ENCODE measurements at regions not wholly inside any gene's neighbourhood (a gene's known extent, or its start where the extent isn't known, plus 50 kb on each side); places are given as distances from the start of the nearest gene placed in this dataset.
"Not testable (repeated sequence)": the region's sequence is repeated elsewhere in the genome, so short reads cannot be mapped to it uniquely, and the experiment has no call there.

DNA sequence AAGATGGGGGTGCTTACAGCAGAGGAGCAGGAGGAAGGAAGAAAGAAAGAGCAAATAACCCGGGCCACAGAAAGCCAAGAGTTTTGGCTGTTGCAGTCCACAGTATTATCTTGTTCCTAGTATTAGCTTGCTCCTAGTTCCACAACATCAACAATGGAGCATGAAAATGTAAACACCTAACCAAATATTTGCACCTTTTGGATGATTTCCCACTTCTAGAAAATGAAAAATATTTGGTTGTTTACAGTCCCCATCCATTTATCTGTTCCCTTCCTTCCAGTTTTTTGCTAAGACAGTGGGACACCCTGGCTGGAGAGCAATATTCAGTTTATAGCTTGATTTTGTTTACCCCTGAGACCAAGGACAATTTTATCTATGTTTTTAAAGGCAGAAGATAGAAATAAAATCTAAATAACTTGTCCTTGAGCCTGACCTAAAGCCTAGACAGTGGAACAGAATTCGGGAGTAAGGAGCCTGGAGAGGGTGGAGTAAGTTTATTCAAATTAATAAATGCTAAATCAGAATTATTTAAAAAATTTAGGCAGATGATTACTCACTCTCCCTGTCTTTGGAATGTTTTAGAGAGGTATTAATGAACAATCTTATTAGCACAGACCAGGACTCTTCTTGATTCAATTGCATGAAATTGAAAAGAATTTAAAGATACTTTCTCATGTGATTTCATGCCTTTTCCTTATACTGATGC is 51.6 kb downstream of the RESF1 start:
- DNase-seq = no peak

DNA sequence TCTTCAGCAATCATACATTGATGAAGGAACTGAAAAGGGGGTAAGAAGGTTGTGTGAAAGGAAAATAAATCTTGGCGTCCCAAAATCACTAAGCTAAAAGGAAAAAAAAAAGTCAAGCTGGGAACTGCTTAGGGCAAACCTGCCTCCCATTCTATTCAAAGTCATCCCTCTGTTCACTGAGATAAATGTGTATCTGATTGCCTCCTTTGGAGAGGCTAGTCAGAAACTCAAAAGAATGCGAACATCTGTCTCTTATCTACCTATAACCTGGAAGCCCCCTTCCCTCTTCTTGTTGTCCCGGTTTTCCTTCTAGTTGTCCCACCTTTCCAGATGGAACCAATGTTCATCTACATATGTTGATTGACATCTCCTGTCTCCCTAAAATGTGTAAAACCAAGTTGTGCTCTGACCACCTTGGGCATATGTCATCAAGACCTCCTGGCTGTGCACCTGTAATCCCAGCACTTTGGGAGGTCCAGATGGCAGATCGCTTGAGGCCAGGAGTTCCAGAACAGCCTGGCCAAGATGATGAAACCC is 53.1 kb downstream of the RESF1 start:
- DNase-seq = no peak

DNA sequence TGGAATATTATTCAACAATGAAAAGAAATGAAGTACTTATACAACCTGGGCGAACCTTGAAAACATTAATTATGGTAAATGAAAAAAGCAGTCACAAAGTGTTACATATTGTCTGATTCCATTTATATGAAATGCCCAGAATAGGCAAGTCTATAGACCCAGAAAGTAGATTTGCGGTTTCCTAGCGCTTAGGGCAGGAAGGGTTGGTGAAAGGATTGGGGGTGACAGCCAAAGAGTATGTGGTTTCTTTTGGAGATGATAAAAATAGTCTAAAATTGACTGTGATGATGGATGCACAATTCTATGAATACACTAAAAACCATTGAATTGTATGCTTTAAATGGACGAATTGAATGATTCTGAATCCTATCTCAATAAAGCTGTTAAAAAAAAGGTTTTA is 55.8 kb downstream of the RESF1 start:
- no peak for DNase-seq

- no peak for DNase-seq
These were observed 57.7 kb downstream of the RESF1 start for GRCh38 chr12:32016680-32017482.

DNA sequence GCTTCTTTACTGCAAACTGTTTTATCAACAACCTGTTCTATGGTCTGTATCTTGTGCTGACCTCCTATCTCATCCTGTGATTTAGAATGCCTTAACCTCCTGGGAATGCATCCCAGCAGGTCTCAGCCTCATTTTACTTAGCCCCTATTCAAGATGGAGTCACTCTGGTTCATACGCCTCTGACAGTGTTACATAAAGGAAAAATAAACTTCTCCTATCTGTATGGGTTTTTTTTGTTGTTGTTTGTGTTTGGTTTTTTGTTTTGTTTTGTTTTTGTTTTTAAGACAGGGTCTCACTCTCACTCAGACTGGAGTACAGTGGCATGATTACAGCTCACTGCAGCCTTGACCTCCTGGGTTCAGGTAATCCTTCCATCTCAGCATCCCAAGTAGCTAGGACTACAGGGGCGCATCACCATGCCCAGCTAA is 62.1 kb downstream of the RESF1 start:
- no peak for DNase-seq

GRCh38 chr12:32022387-32022786 is 63.2 kb downstream of the RESF1 start:
- not testable (repeated sequence) for DNase-seq

- not testable (repeated sequence) for DNase-seq
These were observed 64.6 kb downstream of the RESF1 start for GRCh38 chr12:32023861-32024260.

DNA sequence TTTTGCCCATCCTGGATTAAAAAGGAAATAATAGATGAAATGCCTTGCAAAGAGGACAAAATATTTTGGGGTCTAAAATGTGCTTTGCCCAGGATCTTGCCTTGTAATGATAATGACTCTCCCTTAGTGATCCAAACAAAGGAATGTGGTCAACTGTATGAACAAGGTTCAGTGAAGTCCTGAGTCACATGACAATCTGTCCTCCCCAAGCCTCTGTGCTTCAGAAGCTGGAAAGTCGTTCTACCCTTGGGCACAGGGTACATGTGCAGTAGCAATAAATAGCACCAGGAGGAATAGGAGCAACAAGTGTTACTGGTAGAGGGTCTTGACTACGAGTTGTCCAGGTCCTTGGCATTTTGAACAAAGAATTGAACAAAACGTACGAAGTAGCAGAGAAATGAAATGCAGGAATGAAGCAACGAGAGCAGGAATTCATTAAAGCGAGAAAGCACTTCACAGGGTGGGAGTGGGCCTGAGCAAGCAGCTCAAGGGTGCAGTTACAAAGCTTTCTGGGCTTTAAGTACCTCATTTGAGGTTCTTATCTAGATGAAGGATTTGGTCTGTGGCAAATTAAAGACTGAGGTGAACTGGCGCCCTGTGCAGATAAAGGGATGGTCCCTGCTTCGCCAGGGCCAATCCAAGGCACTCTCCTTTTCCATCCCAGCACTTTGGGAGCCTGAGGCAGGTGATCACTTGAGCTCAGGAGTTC is 65.8 kb downstream of the RESF1 start:
- no peak for DNase-seq

GRCh38 chr12:32025906-32026305 is 66.7 kb downstream of the RESF1 start:
- DNase-seq = no peak

- DNase-seq = no peak
These were observed 68.6 kb downstream of the RESF1 start for GRCh38 chr12:32027684-32028365.

GRCh38 chr12:32030151-32030550 is 70.9 kb downstream of the RESF1 start:
- DNase-seq = no peak

- no peak for DNase-seq
These were observed 71.5 kb downstream of the RESF1 start for GRCh38 chr12:32030676-32031075.

DNA sequence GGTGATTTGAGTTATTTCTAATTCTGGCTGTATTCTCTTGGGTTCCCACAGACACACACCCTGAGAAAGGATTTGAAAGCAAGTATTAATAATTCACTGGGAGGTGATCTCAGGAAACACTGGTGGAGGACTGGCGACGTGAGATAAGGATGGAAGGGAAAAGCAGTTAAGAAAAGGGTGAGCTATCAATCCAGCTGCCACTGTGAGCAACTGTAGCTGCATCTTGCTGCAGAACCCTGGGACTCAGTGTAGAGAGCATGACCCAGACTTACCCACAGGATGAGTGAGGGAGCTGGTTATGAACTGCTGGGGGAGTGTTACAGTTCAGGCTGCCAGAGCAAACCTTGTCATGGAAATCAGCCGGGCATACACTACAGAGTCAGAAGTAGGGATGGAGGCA is 71.9 kb downstream of the RESF1 start:
- DNase-seq = peak; percentile 82

GRCh38 chr12:32032205-32032810 is 73.1 kb downstream of the RESF1 start:
- DNase-seq = no peak

DNA sequence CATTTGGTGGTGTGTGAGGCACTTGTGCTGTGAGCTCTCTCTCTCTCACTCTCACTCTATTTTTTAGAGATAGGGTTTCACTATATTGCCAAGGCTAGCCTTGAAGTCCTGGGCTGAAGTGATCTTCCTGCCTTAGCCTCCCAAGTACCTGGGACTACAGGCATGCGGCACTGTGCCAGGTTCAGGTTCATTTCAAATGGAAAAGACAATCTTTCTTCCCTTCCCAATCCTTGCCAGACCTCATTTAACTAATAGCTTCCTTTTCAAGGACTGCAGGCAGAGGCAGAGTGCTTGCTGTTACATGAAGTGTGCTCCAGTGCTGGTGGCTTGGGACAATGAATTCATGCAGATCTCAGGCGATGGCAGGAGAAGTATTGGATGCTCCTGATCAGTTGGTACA is 73.2 kb upstream of the BICD1 start:
- no peak for DNase-seq

DNA sequence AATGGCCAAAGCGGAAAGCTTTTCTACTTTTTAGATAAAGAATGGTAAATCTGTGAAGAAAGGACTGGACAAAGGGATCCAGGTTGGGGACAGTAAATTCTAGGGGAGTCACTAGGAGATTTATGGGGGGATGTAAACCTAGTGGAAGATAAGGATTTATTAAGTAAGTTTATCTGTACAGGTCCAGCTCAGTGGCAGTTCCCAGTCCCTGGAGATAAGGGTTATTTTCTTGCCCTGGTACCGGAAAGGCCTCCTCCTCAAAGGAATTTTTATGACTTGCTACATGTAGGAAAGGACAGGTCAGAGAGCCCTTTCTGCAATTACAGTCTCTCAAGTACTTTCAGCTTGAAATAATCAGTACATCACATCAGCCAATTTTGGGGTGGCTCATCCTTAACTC is 72.6 kb upstream of the BICD1 start:
- no peak for DNase-seq

DNA sequence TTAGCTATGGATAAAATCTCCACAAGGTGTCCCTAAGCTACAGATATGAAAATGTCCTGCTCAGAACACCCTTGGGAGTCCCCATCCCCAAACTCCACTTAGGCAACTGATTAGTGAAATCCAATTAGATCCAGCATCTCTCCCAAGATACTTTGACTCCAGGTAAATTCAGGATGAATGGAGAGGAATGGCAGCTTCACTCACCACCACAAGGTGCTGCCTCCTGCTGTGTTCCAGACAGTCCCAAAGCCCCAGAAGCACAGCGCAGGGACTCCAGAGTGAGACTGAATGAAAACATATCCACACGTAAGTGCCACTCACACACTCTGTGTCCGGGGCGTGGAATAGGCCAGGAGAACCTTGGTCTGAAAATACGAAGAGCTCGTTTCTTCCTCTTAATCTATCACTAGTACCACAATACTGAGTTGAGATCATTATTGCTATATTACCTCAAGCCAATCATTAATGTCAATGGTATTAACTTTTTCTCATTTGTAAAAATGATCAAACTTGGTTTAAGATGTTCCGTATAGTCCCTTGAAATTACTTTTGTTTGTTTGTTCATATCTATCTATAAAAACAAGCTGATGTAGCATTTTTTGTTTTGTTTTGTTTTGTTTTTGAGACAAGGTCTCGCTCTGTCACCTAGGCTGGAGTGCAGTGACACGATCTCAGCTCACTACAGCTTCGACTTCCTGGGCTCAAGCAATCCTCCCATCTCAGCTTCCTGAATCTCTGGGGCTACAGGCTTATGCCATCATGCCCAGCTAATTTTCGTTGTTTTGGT is 70.0 kb upstream of the BICD1 start:
- DNase-seq = no peak

DNA sequence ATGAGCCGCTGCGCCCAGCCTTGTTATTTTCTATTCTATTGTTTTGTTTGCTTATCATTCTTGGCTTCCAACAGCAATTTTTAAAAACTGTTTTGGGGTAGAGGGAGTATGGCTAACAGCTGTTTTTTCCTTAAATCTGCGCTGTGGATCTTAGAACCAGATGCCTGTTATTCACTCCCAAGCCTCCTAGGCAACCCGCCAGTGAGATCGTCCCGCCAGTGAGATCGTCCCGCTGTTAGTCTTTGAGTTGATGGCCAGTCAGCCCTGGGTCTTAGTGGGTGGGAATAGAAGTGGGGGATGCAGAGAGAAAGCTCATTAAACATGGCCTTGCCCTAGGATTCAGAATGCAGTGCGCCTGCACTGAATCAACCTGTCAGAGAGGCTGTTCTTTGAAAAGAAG is 67.3 kb upstream of the BICD1 start:
- DNase-seq = no peak

DNA sequence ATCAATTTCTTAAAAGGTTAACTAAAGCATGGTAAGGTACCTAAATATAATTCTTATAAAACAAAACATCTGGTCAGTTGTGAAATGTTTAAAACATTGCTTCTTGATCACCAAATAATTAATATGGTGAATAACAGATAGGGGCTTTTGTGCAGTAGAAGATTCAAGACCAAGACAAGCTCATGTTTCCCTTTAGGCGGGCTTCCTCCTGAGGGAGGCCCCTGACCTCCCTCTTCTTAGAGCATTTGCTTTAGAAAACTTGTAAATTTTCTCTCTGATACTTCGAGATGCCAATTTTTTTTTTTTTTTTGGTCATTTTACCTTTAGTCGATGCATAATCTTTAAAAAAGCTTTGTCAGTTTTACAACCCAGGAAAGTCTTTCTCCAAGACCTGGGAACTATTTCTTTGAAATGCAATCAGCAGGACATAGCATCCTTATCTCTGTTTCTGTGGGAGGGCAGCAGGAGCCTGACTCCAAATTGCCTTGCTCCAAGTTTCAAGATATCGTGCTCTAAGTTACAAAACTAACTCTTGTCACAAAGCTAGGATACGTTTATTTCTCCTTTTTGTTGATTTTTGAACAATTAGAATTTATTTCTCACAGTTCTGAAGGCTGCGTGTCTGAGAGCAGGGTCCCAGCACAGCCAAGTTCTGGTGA is 66.6 kb upstream of the BICD1 start:
- no peak for DNase-seq

GRCh38 chr12:32043928-32044549 is 62.6 kb upstream of the BICD1 start:
- no peak for DNase-seq
